HG03558 (cell line): ENCODE measurements at regions not wholly inside any gene's neighbourhood (a gene's known extent, or its start where the extent isn't known, plus 50 kb on each side); places are given as distances from the start of the nearest gene placed in this dataset.

Experiments used
- ATAC-seq: cut with Tn5 transposase; IDR thresholded peaks from one replicate; pipeline ENCODE4 v1.9.1; 2021; ENCODE audit warnings: moderate number of reproducible peaks; ENCODE audit not compliant: unreplicated experiment; ENCODE audit errors: extremely low read depth

- no peak for ATAC-seq
Observed at GRCh38 chr16:73217654-73218053, 169.7 kb upstream of the ZFHX3 start.

DNA sequence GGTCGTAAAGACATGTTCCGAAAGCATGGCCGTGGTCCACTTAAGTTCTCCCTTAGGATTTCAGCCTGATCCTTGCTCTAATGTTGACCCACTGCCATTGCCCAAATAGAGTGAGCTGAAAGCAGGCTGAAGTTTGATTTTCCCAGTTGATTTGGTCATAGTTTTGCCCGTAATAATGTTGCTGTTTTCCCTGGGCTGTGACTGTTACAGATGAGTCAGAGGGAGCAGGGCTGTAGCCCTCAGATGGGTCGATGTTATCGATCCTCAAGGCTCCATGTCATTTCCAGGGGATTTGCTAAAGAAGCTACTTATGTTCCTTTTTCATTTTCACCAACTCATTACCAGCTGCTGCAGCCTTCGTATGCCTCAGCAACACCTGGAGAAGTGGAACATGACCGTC lies 169.0 kb upstream of the ZFHX3 start:
- ATAC-seq = no peak

DNA sequence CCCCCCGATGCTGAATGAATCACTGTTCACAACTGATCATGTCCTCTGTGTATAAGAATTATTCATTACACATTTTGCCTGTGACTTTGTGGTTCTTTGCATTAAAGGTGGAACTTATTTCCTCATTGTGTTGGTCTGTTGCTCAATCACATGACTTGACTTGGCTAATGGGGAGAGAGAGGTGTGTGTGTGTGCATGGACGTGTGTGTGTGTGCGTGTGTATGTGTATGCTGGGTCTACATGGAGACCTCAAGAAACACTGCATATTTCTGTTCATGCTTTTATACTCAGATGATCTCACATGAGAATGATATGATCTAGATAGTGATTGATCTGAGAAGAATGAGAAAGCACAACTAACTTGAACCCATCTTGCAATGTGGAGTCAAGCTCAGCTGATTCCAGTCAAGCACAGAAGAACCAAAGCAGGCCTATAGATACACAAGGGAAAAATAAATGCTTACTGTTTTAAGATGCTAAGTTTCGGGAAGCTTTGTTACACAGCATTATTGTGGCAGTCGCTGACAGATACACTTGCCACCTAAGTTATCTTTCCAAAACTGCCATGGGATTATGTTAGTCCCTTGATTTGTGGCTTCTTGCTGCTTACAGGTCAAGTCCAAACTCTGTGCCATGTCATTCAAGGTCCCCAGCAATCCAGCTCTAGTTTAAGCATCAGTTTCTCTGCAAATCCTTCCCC lies 167.9 kb upstream of the ZFHX3 start:
- no peak for ATAC-seq

- ATAC-seq = no peak
Observed at GRCh38 chr16:73214825-73215677, 167.1 kb upstream of the ZFHX3 start.

DNA sequence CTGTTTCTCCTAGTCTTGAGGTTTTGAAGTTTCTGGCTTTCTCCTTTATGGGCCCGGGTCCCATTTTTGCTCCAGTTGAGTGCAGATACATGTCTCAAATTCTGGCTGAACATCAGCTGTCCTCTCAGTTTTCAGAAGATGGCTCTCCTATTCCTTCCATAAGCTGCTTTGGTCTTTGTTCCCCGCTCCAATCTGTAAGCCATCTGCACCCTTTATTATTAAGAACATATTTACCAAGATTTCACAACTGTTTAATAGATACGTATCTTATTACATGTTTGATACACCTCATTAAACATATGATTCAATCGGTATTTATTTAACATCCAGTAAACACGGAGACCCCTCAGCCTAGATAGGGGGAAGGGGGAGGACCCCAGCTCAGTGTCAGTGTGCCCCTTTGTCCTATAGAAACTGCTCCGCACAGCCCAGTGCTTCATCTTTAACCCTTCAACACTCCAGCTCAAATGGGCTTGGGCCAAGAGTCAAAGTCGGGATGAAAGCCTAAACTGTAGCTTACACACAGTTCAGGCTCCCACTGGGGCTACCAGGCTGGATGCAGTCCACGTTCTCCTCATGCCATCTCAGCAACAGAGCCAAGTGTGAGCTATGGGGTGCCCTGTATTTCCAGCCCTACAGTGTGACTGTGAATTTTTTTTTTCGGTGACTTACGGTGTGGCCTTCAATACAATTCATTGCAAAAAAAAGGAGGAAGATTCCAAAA lies 166.0 kb upstream of the ZFHX3 start:
- no peak for ATAC-seq

- ATAC-seq = no peak
Observed at GRCh38 chr16:73212431-73212830, 164.5 kb upstream of the ZFHX3 start.

GRCh38 chr16:73210686-73211085 lies 162.8 kb upstream of the ZFHX3 start:
- ATAC-seq = no peak

DNA sequence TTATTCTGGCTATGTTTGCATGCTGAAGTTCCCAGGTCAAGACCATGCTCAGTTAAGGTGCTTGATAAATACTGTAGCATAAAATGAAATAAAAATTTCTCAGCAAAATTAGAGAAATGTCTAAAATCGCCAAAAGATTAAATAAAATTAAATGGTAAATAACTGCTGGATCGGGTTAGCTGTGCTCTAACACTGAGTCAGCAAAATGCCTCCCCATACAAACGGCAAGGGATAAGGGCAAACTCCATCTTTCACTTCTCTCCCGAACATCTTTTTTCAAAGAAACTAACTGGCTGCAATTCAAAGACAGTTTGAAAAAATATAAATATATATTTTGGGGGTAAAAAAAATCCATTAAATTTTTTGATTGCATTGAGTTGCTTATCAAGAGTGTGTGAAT lies 162.2 kb upstream of the ZFHX3 start:
- ATAC-seq = no peak

DNA sequence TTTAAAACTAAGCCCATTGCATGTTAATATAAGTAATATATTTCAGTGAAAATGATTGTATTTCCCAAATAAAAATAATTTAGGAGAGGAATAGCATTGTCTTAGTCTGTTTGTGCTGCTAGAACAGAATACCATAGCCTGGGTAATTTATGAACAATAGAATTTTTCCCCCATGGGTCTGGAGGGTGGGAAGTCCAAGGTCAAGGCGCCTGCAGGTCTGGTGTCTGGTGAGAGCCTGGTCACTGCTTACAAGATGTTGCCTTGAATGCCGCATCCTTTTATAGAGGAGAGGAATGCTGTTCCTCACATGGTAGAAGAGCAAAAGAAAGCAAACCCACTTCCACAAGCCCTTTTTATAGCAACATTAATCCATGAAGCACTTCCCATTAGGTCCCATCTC lies 161.3 kb upstream of the ZFHX3 start:
- no peak for ATAC-seq

DNA sequence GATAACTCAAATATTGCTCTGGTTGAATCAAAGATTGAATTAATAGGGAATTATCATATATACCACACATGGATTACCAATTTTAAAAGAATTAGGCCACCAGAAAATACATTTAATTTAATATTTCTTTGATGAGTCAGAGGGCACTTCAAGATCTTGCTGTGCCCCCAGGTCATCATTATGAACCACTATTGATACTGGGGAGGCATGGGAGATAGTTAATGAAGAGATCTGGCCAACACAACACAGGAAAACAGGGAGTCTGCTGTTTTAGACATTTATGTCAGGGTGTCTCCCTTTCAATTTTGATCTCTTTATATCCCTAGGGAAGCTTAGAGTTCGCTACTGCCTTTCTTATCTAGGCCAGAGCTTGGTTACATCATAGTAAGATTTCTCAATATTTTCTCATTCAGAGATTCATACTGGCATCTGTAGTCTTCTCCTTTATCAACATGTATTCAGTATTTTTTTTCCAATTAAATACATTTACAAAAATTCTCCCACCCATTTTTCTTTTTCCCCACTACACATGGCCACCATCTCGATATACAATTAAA lies 158.3 kb upstream of the ZFHX3 start:
- no peak for ATAC-seq

- no peak for ATAC-seq
Observed at GRCh38 chr16:73205153-73205886, 157.4 kb upstream of the ZFHX3 start.

- no peak for ATAC-seq
Observed at GRCh38 chr16:73204359-73205152, 156.6 kb upstream of the ZFHX3 start.

DNA sequence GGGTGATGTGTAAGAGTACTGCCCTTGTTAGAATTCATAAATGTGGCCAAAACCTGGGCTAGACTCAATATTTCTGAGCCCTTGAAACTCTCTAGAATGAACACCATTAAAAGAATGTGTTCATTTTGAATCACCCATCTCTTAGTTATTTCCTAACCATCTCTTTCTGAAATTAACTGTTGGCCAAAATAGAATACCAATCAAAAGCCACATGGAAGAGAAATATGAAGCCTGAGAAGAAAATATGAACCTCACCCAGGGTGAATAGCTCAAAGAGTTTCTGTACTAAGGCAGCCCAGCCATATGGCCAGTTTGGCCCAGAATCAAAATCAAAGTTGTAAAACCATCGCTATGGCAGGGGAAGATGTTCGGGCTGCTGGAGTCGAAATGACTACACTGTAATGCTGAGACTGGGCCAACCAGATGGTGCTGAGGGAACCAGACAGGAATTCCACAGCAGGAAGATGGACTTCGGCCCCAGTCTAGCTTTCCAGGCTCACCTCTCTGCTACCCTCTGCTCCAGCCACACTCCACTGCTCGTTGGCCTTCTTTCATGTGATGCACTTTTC lies 154.3 kb upstream of the ZFHX3 start:
- ATAC-seq = no peak

GRCh38 chr16:73199214-73199613 lies 151.3 kb upstream of the ZFHX3 start:
- no peak for ATAC-seq

GRCh38 chr16:73198481-73198880 lies 150.6 kb upstream of the ZFHX3 start:
- no peak for ATAC-seq

- ATAC-seq = no peak
Observed at GRCh38 chr16:73197598-73197997, 149.7 kb upstream of the ZFHX3 start.

- ATAC-seq = no peak
Observed at GRCh38 chr16:73196670-73197069, 148.7 kb upstream of the ZFHX3 start.

GRCh38 chr16:73193464-73193863 lies 145.5 kb upstream of the ZFHX3 start:
- no peak for ATAC-seq
